Osteocyte (in vitro differentiated cells): ENCODE measurements at regions not wholly inside any gene's neighbourhood (a gene's known extent, or its start where the extent isn't known, plus 50 kb on each side); places are given as distances from the start of the nearest gene placed in this dataset.

Source experiments
- DNase-seq: peaks from one replicate; pipeline ENCODE4 v3.0.0; 2021; ENCODE audit warnings: mixed read lengths; ENCODE audit not compliant: unreplicated experiment; ENCODE audit errors: extremely low spot score
- H3K27ac Mint-ChIP-seq: one replicate; pipeline ENCODE4 v1.8.0; 2021; ENCODE audit warnings: mild to moderate bottlenecking, mixed read lengths; ENCODE audit not compliant: unreplicated experiment
- H3K27me3 Mint-ChIP-seq: one replicate; pipeline ENCODE4 v1.8.0; 2021; ENCODE audit warnings: mixed read lengths; ENCODE audit not compliant: unreplicated experiment
- H3K36me3 Mint-ChIP-seq: one replicate; pipeline ENCODE4 v1.8.0; 2021; ENCODE audit warnings: mixed read lengths; ENCODE audit not compliant: unreplicated experiment
- H3K4me1 Mint-ChIP-seq: one replicate; pipeline ENCODE4 v1.8.0; 2021; ENCODE audit warnings: mixed read lengths; ENCODE audit not compliant: unreplicated experiment
- H3K4me3 Mint-ChIP-seq: one replicate; pipeline ENCODE4 v1.8.0; 2021; ENCODE audit warnings: mild to moderate bottlenecking, moderate library complexity, mixed read lengths; ENCODE audit not compliant: unreplicated experiment
- H3K9me3 Mint-ChIP-seq: one replicate; pipeline ENCODE4 v1.8.0; 2021; ENCODE audit warnings: mixed read lengths; ENCODE audit not compliant: unreplicated experiment
- TF ChIP-seq, protein P1 (sequence below): fragments of 200-600 bp; sonication (generic); IDR thresholded peaks from 2 replicates; pipeline ENCODE4 v1.5.0; 2021; ENCODE audit warnings: antibody characterized with exemption, mild to moderate bottlenecking, moderate library complexity

DNA sequence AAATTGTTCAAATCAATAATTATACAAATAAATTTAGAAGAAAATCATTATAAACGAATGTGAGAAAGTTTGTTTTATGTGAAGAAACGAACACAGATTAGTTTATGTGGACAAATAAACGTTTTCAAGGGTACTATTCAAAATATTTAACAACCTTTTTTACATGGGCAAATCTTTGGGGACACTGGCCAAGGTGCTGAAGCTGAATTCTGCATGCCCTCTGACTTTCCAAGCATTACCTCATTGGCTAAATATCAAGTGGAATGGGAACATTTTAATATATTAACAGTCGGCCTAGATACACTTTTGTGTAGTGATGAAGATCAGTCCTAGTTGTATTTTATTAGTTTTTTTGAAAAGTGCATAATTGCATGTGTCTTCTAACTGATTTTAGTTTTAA is 636.4 kb upstream of the DPPA4 start:
- H3K36me3 Mint-ChIP-seq = no peaks in the 10 kb centered on the region
- no peaks in the 10 kb centered on the region for H3K27me3 Mint-ChIP-seq
- H3K4me1 Mint-ChIP-seq = no peaks in the 10 kb centered on the region
- no peak overlapping the region for H3K27ac Mint-ChIP-seq
- TF ChIP-seq, protein P1, sequence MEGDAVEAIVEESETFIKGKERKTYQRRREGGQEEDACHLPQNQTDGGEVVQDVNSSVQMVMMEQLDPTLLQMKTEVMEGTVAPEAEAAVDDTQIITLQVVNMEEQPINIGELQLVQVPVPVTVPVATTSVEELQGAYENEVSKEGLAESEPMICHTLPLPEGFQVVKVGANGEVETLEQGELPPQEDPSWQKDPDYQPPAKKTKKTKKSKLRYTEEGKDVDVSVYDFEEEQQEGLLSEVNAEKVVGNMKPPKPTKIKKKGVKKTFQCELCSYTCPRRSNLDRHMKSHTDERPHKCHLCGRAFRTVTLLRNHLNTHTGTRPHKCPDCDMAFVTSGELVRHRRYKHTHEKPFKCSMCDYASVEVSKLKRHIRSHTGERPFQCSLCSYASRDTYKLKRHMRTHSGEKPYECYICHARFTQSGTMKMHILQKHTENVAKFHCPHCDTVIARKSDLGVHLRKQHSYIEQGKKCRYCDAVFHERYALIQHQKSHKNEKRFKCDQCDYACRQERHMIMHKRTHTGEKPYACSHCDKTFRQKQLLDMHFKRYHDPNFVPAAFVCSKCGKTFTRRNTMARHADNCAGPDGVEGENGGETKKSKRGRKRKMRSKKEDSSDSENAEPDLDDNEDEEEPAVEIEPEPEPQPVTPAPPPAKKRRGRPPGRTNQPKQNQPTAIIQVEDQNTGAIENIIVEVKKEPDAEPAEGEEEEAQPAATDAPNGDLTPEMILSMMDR = no peak
- H3K4me3 Mint-ChIP-seq = no peak overlapping the region
- H3K9me3 Mint-ChIP-seq = peaks cover 10% of the 10 kb centered on the region
- DNase-seq = no peak

DNA sequence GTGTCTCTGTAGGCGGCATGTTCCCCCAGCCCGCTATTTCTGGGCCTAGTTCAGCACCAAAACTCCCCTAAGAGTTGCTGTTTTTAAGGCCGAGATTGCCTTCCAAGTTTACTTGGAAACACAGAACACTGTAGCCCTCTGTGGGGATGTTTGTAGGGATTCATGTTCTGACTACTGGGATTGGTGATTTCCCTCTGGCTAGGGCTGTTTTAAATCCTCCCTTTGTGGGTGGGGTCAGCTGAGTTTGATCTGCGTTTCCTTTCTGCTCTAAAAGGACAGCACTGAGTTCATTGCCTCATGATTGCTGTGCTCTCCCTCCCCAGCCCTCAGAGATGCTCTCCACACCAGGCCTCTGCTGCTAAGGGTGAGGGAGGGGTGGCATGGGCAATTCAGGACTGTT is 640.6 kb upstream of the DPPA4 start:
- H3K4me1 Mint-ChIP-seq = no peaks in the 10 kb centered on the region
- peaks cover 10% of the 10 kb centered on the region for H3K9me3 Mint-ChIP-seq
- no peak for DNase-seq
- H3K4me3 Mint-ChIP-seq = no peak overlapping the region
- no peaks in the 10 kb centered on the region for H3K36me3 Mint-ChIP-seq
- TF ChIP-seq, protein P1 = no peak
- no peaks in the 10 kb centered on the region for H3K27me3 Mint-ChIP-seq
- no peak overlapping the region for H3K27ac Mint-ChIP-seq

DNA sequence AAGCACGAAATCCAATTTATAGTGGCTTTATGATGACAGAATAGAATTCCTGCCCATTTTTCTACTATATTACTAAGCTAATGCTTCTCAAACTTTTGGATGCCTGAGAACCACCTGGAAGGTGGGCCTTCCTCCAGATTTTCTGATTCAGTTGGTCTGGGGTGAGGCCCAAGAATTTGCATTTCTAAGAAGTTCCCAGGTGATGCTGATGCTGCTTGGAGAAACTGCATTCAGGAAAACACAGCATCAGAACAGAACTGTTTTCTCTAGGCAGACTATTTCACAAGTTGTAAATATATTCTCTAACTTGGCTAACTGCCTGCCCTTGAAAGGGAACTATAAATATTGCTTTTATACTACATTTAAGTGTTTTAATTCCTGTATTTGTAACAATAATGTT is 644.9 kb upstream of the DPPA4 start:
- TF ChIP-seq, protein P1 = no peak
- no peak overlapping the region for H3K4me3 Mint-ChIP-seq
- no peak overlapping the region for H3K27ac Mint-ChIP-seq
- no peaks in the 10 kb centered on the region for H3K36me3 Mint-ChIP-seq
- DNase-seq = no peak
- H3K27me3 Mint-ChIP-seq = no peaks in the 10 kb centered on the region
- no peaks in the 10 kb centered on the region for H3K9me3 Mint-ChIP-seq
- H3K4me1 Mint-ChIP-seq = no peaks in the 10 kb centered on the region

DNA sequence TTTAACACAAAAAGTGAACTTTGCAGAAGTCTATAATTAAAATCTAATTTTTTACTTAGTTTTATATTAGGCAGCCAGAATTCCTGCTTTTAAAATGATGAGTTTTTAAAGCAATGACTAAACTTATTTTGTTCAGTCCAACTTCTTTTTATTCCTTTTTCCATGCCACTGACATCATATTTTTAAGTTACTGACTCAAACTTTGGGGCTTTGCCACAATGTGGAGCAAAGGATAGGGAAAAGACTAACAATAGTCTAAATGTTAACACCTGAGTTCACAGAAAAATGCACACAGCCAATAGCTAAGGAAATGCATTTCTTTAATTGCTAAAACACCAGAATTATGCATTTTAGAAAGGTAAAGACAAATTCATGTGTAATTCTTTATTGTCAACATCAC is 647.6 kb upstream of the DPPA4 start:
- no peak overlapping the region for H3K4me3 Mint-ChIP-seq
- no peak for DNase-seq
- no peaks in the 10 kb centered on the region for H3K9me3 Mint-ChIP-seq
- H3K27me3 Mint-ChIP-seq = no peaks in the 10 kb centered on the region
- H3K27ac Mint-ChIP-seq = no peak overlapping the region
- TF ChIP-seq, protein P1 = no peak
- H3K36me3 Mint-ChIP-seq = no peaks in the 10 kb centered on the region
- no peaks in the 10 kb centered on the region for H3K4me1 Mint-ChIP-seq

DNA sequence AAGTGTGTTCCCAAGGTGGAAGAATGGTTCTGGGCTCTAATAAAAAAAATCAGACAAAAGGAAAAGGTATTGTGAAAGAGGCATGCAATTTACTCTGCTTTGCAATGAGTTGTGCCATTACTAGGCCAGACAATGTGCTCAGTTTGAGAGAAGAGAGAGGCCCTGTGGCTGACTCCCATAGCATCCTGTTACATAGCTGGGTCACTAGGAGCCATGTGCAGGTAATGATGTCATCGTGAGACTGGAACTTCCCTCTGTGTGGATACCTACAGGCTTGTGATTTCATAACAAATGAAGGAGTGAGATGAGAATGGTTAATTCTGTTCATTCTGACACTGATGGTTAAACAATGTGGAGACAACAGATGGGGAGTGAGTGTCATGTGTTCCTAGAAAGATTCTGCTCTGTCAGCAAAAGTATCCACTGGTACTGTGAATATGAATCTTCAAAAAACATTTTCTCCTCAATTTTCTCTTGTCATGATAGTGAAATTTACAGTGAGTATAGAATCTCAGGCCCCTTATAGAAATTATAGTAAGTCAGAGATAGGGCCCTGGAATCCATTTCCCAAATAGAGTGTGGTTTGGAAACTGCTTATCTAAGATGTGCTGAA is 648.7 kb upstream of the DPPA4 start:
- peaks cover 4% of the 10 kb centered on the region for H3K9me3 Mint-ChIP-seq
- H3K27me3 Mint-ChIP-seq = no peaks in the 10 kb centered on the region
- DNase-seq = no peak
- H3K36me3 Mint-ChIP-seq = no peaks in the 10 kb centered on the region
- H3K27ac Mint-ChIP-seq = no peak overlapping the region
- TF ChIP-seq, protein P1 = no peak
- H3K4me3 Mint-ChIP-seq = no peak overlapping the region
- no peaks in the 10 kb centered on the region for H3K4me1 Mint-ChIP-seq
